HG03103 (cell line): ENCODE measurements at regions not wholly inside any gene's neighbourhood (a gene's known extent, or its start where the extent isn't known, plus 50 kb on each side); places are given as distances from the start of the nearest gene placed in this dataset.

Source experiments
- ATAC-seq: cut with Tn5 transposase; IDR thresholded peaks from one replicate; pipeline ENCODE4 v1.9.1; 2021; ENCODE audit warnings: low read depth; ENCODE audit not compliant: unreplicated experiment

DNA sequence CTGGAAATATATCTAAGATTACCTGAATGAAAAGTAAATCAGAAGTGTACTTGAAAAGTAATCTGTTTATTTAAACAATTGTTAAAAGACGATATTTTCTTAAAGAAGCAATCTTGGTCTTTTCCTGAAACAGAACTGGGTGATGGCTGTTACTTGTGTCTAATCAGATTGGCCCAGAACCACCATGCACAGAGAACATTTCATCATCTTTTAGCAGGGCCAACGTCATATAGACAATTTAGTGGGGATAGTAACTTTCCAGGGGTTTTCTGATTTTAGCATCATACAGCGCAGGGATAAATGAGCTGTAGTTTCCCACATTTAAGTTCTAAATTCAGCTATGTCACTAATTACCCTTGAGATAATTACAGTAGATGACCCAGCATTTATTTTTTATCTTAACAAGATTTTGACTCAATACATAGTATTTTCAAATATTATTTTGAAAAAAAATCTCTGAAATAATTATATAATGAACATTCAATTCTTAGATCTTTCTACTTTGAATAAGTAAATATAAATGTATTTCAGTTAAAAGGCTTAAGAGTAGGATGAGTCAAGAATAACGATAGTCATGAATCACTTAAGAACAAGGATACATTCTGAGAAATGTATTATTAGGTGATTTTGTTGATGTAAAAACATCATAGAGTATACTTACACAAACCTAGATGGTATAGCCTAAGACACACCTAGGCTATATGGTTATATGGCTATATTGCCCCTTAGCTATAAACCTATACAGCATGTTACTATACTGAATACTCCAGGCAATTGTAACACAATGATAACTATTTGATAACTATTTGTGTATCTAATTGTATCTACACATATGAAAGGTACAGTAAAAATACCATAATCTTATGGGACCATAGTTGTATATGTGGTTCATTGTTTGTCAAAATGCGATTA lies 103.8 kb upstream of the MME start:
- no peak for ATAC-seq

GRCh38 chr3:154973851-154974250 lies 106.3 kb upstream of the MME start:
- ATAC-seq: no peak

GRCh38 chr3:154972951-154973350 lies 107.2 kb upstream of the MME start:
- no peak for ATAC-seq

DNA sequence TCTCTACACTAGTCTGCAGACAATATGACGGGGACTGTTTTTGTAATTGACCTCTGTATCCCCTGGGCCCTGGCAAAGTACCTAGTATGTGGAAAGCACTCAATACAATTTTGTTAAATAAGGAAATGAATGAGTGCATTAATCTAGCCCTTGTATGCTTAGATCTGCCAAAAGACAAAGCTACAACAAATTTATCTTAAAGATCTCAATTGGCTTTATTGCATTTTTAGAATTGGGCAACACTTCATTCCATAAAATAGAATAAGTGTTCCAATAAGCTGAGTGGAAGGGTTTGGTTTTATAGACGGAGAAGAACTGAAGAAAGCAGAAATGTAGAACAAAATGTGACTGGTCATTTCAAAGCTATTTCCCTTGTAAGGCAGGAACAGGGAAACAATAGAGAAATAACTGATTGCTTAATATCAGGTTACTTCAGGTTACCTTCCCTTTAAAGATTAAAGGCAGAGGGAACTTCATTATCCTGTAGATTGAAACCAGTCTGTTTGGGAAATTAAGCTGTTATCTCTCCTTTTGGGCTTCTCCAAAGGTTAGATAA lies 108.3 kb upstream of the MME start:
- ATAC-seq: no peak

DNA sequence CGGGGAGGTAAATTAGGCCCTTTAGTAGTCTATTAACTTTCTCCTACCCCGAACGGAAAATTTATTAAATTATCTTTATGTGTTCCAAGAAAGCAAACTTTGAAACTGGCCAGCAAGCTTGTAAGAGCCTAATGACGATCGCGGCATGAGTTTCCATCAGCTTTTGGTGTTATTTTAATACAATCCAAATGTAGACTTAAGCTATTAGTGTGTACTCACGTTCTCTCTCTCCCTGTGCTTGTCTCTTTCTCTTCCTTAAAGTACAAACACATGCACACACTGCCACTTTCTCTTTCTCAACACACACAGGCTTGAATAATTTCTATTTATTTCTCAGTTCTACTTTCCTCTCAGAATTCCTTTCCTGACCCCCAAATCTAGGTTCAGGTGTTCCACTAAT lies 108.8 kb upstream of the MME start:
- no peak for ATAC-seq

DNA sequence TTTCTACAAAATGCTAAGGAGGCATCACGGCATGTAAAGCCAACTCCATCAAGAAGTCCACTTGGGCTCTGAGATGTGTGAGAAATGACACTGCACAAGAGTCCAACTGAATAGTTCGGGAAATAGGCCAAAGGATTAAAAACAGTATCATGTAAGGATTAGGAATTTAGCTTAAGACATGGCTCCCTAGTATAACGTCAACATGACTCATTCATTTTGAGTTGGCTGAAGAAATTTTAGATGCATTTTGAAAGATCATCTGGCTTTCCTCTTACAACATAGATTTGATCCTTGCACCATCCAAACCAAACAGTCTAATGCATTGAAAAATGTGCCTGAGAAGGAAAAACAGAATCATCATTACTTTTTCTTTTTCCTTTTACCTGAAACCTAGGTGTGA lies 109.3 kb upstream of the MME start:
- no peak for ATAC-seq

- no peak for ATAC-seq
Measured at GRCh38 chr3:154969366-154969765, 110.8 kb upstream of the MME start.

GRCh38 chr3:154967090-154967489 lies 113.0 kb upstream of the MME start:
- ATAC-seq: no peak

- ATAC-seq: no peak
Measured at GRCh38 chr3:154956815-154957214, 123.3 kb upstream of the MME start.

GRCh38 chr3:154955907-154956533 lies 124.1 kb upstream of the MME start:
- no peak for ATAC-seq

- peak; percentile 56 for ATAC-seq
Measured at GRCh38 chr3:154954757-154955156, 125.4 kb upstream of the MME start.

DNA sequence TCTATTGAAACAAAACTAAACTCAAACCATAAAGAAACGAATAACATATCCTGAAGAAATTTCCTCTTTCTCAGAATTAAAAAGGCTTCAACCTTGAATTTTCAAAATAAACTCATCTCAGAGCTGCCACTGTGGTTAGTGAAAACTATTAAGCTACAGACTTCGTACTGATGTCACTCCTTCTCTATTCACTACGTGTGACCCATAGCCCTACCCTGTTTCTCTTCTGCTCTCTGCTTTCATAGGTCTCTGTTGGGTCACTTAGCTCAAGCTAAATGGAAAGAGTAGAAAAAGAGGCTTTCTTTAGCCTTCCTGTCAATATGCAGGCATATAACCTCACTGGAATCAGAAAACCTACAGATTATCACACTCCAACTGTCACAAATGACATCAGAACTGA lies 126.6 kb upstream of the MME start:
- no peak for ATAC-seq

DNA sequence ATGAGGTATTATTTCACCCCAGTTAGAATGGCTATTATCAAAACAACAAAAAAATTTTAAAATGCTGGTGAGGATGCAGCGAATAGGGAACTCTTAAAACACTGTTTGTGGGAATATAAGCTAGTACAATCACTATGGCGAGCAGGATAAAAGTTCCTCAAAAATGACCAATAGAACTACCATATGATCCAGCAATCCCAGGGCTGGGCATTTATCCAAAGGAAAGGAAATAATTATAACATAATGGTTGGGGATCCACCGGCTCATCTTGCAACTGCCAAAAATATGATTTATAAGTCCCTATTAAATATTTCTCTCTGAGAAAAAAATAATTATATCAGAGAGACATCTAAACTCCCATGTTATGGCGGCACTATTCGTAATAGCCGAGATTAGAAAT lies 127.6 kb upstream of the MME start:
- no peak for ATAC-seq

DNA sequence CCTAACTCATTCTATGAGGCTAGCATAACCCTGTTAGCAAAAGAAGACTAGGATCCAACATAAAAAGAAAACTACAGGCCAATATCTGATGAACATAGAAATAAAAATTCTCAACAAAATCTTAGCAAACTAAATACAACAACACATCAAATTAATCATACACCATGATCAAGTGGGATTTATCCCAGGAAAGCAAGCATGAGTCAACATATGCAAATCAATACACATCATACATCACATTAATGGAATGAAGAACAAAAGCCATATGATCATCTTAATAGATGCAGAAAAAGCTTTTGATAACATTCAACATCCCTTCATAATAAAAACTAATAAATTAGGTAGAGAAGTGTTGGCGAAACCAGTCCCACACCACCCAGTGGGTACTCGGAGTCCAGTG lies 136.1 kb upstream of the MME start:
- ATAC-seq: no peak

DNA sequence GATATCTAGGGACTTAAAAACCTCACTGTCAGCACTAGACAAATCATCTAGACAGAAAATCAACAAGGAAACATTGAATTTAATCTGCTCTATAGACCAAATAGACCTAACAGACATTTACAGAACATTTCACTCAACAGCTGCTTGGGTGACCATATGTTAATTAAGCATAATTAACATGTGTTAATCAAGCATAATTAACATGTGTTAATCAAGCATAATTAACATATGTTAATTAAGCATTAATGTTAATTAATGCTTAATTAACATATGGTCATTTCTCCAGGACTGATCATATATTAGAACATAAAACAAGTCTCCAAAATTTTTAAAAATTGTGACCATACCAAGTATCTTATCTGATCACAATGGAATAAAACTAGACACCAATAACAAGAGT lies 137.3 kb upstream of the MME start:
- no peak for ATAC-seq

- ATAC-seq: no peak
Measured at GRCh38 chr3:154936196-154936595, 143.9 kb upstream of the MME start.

GRCh38 chr3:154933581-154933980 lies 146.5 kb upstream of the MME start:
- ATAC-seq: no peak

DNA sequence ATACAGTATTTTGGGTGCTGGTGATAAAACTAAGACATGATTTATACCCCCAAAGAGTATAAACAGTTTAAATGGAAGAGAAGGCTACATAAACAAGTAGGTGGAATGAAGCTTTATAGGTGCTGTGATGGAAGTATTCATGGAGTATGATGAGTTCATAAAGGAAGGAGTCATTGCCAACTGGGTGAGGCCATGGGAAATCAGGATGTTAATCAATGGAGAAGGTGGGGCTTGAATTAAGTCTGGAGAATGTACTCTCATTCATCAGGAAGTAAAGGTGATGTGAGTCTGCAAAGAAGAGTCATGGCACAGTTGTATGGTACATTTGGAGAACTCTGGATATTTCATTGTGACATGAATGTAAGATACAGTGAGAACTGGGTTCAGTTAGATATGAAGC lies 147.5 kb upstream of the MME start:
- ATAC-seq: no peak

DNA sequence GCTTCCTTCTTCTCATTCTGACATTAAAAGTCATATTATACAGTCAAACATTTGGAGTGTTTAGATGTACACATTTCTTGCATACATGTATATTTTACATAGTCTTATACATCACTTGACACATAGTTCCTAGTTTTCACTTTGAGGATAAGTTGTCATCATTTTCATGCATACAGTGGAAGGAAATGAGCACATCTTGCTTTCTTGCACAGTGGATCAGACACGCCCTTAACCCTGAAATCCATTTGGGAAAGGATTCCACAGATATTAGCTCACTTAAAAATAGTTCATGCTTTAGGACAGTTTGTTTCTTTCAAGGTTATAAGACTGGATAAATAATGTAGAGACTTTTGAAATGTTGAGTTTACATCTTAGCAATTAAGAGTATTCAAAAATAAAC lies 148.6 kb upstream of the MME start:
- no peak for ATAC-seq

DNA sequence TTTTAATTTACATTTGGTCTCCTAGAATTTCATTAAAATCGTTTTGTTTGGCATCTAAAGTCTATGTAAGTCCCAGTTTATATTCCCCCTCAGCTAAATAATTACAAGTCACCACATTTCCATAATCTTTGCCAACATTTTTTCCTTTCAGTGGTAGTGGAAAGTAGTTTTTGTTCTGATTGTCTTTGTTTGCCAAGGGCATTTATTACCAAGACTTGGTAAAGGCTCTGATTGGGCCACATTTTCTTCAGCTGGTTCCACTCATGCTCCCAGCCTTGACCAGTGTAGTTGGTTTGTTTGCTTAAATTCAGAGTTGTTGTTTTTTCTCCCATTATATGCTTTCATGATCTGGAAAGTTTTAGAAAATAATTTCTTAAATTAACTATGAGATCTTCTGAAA lies 153.4 kb upstream of the MME start:
- no peak for ATAC-seq

DNA sequence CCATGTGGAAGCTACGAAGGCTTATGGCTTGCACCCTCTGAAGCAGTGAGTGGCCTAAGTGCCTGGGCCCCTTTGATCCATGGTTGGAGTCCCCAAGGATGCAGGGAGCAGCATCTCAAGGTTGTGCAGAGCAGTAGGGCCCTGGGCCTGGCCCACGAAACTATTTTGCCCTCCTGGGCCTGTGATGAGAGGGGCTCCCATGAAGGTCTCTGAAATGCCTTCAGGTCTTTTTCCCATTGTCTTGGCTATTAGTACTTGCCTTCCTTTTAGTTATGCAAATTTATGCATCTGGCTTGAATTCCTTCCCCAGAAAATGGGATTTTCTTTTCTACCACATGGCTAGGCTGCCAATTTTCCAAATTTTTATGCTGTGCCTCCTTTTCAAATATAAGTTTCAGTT lies 158.8 kb upstream of the MME start:
- ATAC-seq: no peak

- no peak for ATAC-seq
Measured at GRCh38 chr3:154919226-154919625, 160.9 kb upstream of the MME start.
